ENCODE measurements at regions not wholly inside any gene's neighbourhood (a gene's known extent, or its start where the extent isn't known, plus 50 kb on each side); places are given as distances from the start of the nearest gene placed in this dataset.

- no peak overlapping the region for H3K27ac ChIP-seq
- ChIA-PET CTCF (interaction anchor here (0.7 kb wide), 2 partner anchors 10 to 913 kb away, joined by 4 read pairs; no protein-coding TSS in a partner anchor), POLR2A (ENCODE audit: low non-redundant PET) (no interaction called here)
- no peak for DNase-seq (ENCODE audit: low spot score)
- TF ChIP-seq, protein P1, sequence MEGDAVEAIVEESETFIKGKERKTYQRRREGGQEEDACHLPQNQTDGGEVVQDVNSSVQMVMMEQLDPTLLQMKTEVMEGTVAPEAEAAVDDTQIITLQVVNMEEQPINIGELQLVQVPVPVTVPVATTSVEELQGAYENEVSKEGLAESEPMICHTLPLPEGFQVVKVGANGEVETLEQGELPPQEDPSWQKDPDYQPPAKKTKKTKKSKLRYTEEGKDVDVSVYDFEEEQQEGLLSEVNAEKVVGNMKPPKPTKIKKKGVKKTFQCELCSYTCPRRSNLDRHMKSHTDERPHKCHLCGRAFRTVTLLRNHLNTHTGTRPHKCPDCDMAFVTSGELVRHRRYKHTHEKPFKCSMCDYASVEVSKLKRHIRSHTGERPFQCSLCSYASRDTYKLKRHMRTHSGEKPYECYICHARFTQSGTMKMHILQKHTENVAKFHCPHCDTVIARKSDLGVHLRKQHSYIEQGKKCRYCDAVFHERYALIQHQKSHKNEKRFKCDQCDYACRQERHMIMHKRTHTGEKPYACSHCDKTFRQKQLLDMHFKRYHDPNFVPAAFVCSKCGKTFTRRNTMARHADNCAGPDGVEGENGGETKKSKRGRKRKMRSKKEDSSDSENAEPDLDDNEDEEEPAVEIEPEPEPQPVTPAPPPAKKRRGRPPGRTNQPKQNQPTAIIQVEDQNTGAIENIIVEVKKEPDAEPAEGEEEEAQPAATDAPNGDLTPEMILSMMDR (conservative IDR thresholded peaks at IDR 0.05; ENCODE audit: low read depth) = no peak
These were observed 160.8 kb upstream of the KLF4 start for GRCh38 chr9:107650321-107650720.

DNA sequence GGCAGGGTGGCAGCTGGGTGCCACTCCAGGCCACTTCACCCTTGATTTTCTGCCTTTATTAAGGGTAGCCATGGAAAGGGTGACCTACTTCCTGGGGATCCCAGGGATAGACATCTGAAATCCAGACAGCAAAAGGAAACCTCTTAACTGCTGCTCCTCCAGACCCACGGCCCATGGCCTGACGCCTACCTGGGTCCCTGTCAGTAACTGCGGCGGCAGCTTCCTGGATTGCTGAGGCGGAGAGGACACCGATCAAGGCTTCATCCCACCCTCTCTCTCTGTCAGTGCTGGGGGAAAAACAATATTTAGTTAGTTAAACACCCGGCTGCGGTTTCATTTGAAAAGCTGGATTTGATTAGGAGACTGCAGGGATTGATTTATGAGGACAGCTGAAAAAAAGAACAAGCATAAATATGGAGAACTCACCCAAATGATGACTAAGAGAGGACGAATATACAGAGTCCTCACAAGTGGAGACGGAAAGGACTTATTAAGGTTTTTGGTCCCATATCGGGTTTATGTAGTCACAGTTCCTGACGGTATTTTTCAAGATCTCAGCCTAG lies 158.7 kb upstream of the KLF4 start:
- TF ChIP-seq, protein P1 (conservative IDR thresholded peaks at IDR 0.05; ENCODE audit: low read depth) = no peak
- no peak overlapping the region for H3K27ac ChIP-seq
- ChIA-PET CTCF (no interaction called here), POLR2A (ENCODE audit: low non-redundant PET) (no interaction called here)
- no peak for DNase-seq (ENCODE audit: low spot score)

DNA sequence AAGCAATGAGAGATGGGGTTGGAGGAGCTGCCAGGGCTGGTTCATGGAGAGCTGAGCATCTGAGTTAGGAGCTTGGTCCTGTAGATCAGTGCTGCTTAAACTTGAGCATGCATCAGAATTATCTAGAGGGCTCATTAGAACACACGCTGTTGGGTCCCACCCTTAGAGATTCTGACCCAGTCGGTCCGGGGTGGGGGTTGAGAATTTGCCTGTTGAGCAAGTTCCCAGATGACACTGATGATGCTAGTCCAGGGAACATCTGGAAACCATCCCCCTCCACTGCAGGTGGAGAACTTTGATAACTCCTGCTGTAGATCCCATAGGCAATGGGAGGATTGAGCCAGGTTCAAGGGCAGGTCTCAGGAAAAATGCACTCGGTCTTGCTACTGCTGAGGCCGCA lies 158.0 kb upstream of the KLF4 start:
- ChIA-PET CTCF (interaction anchor here (0.9 to 1.1 kb wide), 2 partner anchors 191 to 225 kb away, joined by 3 read pairs; no protein-coding TSS in a partner anchor), POLR2A (ENCODE audit: low non-redundant PET) (no interaction called here)
- H3K27ac ChIP-seq = no peak overlapping the region
- DNase-seq (ENCODE audit: low spot score) = no peak
- TF ChIP-seq, protein P1 (conservative IDR thresholded peaks at IDR 0.05; ENCODE audit: low read depth) = no peak

- TF ChIP-seq, protein P1 (conservative IDR thresholded peaks at IDR 0.05; ENCODE audit: low read depth) = no peak
- DNase-seq (ENCODE audit: low spot score) = no peak
- POLR2A ChIA-PET (ENCODE audit: low non-redundant PET) = no interaction called here
- no peak overlapping the region for H3K27ac ChIP-seq
- CTCF ChIA-PET = interaction anchor here (0.9 to 1.1 kb wide), 2 partner anchors 190 to 225 kb away, joined by 3 read pairs; no protein-coding TSS in a partner anchor
These were observed 157.6 kb upstream of the KLF4 start for GRCh38 chr9:107647141-107647540.

DNA sequence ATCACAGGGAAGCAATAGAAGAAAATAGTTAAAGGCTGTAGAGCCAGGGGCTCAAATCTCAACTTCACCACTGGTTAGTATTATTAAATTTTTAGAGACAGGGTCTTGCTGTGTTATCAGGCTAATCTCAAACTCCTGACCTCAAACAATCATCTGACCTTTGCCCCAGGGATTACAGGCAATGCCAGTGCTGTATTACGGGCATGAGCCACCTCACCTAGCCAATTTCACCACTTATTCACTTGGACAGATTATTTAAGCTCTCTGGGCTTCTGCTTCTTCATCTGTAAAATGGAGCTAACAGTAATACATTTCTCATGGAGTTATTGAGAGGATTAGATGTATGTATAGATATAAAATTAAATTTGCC lies 155.9 kb upstream of the KLF4 start:
- H3K27ac ChIP-seq = no peak overlapping the region
- TF ChIP-seq, protein P1 (conservative IDR thresholded peaks at IDR 0.05; ENCODE audit: low read depth) = no peak
- ChIA-PET CTCF (no interaction called here), POLR2A (ENCODE audit: low non-redundant PET) (no interaction called here)
- DNase-seq (ENCODE audit: low spot score) = no peak

GRCh38 chr9:107644733-107645463 lies 155.3 kb upstream of the KLF4 start:
- DNase-seq (ENCODE audit: low spot score) = no peak
- ChIA-PET CTCF (interaction anchor here (0.7 kb wide), 1 partner anchor 697 kb away, joined by 5 read pairs; no protein-coding TSS in a partner anchor), POLR2A (ENCODE audit: low non-redundant PET) (interaction anchor here (0.6 kb wide), 1 partner anchor 13 kb away, joined by 10 read pairs; no protein-coding TSS in a partner anchor)
- no peak overlapping the region for H3K27ac ChIP-seq
- TF ChIP-seq, protein P1 (conservative IDR thresholded peaks at IDR 0.05; ENCODE audit: low read depth) = no peak
